ENCODE measurements at regions not wholly inside any gene's neighbourhood (a gene's known extent, or its start where the extent isn't known, plus 50 kb on each side); places are given as distances from the start of the nearest gene placed in this dataset.

- TF ChIP-seq EZH2phosphoT487 (conservative IDR thresholded peaks at IDR 0.05; ENCODE audit: low read length) (no peak), CTCF (IDR thresholded peaks at IDR 0.05; ENCODE audit: insufficient read depth, low read length, poor library complexity, severe bottlenecking) (no peak)
Measured at GRCh38 chr7:10104292-10104691, 869.4 kb upstream of the PHF14 start.
